GM12874 (cell line): ENCODE measurements at regions not wholly inside any gene's neighbourhood (a gene's known extent, or its start where the extent isn't known, plus 50 kb on each side); places are given as distances from the start of the nearest gene placed in this dataset.

Source experiments
- CTCF ChIP-seq: IDR thresholded peaks from 2 replicates; pipeline ENCODE4 v1.5.1; 2011; ENCODE audit warnings: low read depth, mild to moderate bottlenecking, control low read depth, low read length, moderate library complexity; ENCODE audit not compliant: insufficient read depth

DNA sequence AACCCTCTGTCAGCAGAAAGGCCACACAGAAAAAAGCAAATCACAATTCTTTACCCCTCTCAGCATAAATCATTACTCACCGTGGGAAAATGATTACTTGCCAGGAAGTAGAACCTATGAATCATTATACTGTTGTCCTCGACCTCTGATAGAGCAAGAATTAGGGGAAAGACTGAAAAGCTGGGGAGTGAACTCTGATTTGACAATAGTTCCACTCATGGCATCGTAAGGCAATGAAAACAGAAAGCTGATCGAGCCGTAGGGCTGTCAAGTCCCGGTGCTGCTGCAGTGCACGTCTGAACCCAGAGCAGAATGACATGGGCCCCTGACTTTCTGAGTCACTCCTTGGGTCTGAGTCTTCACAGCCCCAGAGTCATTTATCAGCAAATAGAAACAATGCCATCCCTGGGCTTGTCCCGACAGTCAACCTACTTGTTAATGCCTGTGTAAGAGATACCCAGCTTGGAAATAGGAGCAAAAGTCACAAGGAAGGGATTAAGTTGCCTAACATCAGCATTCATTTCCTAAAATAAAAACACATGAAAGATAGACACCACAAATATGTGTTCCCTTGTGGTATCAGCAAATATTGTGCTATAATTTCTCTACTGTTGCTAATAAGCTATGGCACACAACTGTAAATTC is 224.8 kb upstream of the MARCKS start:
- TF ChIP-seq CTCF, result no peak

DNA sequence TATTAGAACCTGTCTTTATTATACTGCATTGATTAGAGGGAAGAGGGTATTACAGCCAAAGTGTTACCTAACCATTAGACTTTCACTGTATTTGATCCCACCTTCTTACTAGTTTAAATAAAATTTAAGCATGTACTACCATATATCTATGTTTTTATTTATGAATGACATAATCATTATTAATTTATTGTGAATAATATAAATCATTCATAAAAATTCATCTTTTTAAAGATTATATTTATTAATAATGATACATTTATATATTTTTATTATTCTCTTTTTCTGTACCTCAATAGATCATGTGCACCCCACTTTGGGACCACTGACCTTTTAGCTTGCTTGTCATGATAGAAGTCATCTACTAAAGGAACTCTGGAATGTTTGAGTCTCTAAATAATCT is 223.5 kb upstream of the MARCKS start:
- TF ChIP-seq CTCF, result no peak

- no peak for TF ChIP-seq CTCF
These were observed 222.6 kb upstream of the MARCKS start for GRCh38 chr6:113634352-113635163.

DNA sequence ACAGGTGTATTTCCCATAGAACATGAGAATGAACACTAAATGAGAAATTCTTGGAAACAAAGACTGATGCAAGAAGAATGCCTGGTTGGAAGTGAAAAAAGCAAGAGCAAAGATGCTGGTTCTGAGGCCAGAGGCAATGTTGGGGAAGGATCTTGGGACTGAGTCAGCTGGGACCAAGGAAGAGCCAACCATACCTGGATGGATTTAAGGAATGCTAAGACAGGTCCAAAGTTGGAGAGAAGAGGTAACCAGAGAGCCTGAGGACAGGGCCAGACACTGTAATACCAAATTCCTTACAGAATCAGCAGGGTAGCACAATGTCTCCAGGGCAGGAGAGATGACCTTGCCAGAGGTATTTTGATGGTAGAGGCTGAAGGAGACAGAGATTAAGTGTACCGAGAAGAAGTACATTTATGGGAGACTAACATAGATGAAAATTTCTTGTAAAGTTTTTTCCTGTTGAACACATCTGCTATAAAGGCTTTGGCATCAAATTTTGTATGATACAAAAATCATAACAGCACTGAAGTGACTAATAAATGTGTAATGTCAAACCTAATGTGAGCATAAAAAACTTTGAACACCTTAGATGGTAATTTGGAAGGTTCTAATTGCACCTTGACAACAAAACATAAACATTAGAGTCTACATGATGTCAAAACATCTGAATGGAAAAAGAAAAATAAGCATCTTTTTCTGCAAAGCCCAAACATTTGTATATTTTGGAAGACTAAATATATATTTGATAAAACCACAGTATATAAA is 221.7 kb upstream of the MARCKS start:
- no peak for TF ChIP-seq CTCF

- TF ChIP-seq CTCF, result no peak
These were observed 220.8 kb upstream of the MARCKS start for GRCh38 chr6:113636357-113636824.

DNA sequence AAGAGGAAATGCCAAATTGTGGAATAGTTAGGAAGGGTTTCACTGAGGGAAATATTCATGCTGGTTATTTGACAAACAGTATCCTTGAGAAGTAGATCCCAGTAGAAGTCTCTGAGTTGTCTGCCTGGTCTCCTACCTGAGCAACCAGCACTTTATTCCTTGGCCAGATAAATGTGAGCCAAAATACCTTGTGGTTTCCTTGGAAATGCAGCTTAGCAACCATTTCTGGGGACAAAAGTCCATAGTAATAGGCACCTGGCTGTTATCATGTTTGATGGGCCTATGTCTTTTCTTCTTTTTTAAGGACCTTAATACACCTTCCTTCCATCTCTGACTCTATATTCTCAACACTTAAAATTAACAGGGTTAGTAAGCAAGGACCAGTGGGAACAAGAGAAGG is 217.1 kb upstream of the MARCKS start:
- TF ChIP-seq CTCF, result no peak
